ENCODE measurements at regions not wholly inside any gene's neighbourhood (a gene's known extent, or its start where the extent isn't known, plus 50 kb on each side); places are given as distances from the start of the nearest gene placed in this dataset.

DNA sequence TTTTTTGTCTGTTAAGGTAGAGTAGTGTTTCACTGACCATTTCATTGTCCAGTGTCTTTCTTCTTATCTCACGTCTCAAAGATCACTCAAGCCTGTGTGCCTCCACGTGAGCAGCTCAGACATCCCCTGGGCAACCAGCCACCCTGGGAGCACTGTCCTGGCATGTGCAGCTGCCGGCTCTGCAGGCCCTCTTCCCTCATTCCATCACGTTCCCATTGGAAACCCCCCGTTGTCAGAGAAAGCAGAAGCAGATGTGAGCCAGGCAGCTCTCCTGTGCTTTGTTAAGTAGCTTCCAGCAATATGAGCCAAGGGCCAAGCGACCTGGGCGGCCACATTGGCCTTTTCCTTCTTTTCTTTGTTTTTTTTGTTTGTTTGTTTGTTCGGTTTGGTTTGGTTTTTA, 233.2 kb upstream of the SYNDIG1 start:
- H3K27ac ChIP-seq (ENCODE audit: low read length), result no peak overlapping the region

DNA sequence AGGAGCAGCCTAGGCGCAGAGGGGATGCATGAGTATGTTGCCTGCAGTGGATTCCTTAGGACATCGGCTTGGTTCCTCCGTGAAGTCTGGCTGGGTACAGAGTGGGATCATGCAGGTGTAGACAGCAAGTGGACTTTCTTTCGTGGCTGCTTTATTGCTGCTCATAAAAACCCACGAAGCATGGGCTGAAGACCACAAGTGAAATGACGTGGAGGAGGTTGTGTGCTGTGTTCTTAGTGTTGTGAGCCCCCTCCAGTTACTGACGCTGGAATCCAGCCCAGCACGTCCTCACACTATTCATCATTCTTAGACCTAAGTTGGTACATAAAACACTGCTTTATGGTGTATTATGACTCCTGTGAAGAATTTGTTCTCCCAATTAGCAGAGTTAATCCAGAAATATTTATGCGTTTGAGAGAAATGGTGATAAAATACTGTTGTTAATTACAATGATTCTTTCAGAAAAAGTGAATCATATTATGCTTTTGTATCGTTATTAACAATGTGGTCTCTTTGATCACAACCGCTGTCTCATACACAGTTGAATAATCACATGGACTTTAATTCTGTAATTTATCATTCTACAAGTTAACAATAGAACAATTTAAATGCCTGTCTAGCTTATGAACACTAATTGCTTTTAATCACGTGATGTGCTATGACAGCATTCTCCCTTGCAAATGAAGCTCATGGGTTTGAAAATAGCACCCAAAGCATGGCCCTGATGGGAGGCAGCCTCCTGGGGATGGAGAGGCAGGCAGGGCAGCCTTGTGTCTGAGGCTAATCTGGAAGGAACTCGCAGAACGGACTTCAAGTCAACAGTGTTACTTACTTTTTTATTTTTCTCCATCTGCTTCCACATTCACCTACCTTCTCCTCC, 233.9 kb upstream of the SYNDIG1 start:
- Histone ChIP-seq H3K4me3 (ENCODE audit: low read length in 2 of 2) (no peak overlapping the region), H3K27me3 (ENCODE audit: control insufficient read depth in 1 of 2, insufficient read depth in 2 of 2, low read length in 2 of 2) (no peaks in the 10 kb centered on the region), H3K9me3 (ENCODE audit: control insufficient read depth in 2 of 2, low read length in 2 of 2) (no peaks in the 10 kb centered on the region), H3K36me3 (ENCODE audit: control insufficient read depth in 2 of 2, insufficient read depth in 2 of 2, low read length in 2 of 2) (no peaks in the 10 kb centered on the region), H3K27ac (ENCODE audit: low read length) (no peak overlapping the region), H3K4me1 (ENCODE audit: control insufficient read depth, insufficient read depth, low read length) (no peaks in the 10 kb centered on the region), H3K9ac (ENCODE audit: low read length in 2 of 2) (no peak overlapping the region)

More for the DNA sequence above, 233.2 kb upstream of the SYNDIG1 start:
- no peaks in the 10 kb centered on the region for H3K36me3 ChIP-seq (ENCODE audit: control insufficient read depth in 2 of 2, insufficient read depth in 2 of 2, low read length in 2 of 2)
- H3K27me3 ChIP-seq (ENCODE audit: control insufficient read depth in 1 of 2, insufficient read depth in 2 of 2, low read length in 2 of 2), result no peaks in the 10 kb centered on the region
- H3K9ac ChIP-seq (ENCODE audit: low read length in 2 of 2), result no peak overlapping the region
- H3K9me3 ChIP-seq (ENCODE audit: control insufficient read depth in 2 of 2, low read length in 2 of 2), result no peaks in the 10 kb centered on the region
- H3K4me1 ChIP-seq (ENCODE audit: control insufficient read depth, insufficient read depth, low read length), result no peaks in the 10 kb centered on the region
- no peak overlapping the region for H3K4me3 ChIP-seq (ENCODE audit: low read length in 2 of 2)

DNA sequence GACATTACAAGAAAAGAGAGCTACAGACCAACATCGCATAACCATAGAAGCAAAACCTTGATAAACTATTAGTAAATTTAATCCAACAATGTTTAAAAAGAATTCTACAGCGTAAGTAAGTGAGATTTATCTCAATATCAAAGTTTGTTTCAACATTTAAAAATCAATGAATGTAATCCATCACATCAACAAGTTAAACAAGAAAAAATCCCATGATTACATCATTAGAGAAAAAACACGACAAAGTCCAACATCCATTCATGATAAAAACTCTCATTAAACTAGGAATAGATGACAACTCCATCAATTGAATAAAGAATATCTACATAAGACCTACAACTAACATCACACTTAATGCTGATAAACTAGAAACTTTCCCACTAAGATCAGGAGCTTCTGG, 239.0 kb upstream of the GGTLC1 start:
- Histone ChIP-seq H3K9ac (ENCODE audit: low read length in 2 of 2) (no peak overlapping the region), H3K36me3 (ENCODE audit: control insufficient read depth in 2 of 2, insufficient read depth in 2 of 2, low read length in 2 of 2) (no peaks in the 10 kb centered on the region), H3K9me3 (ENCODE audit: control insufficient read depth in 2 of 2, low read length in 2 of 2) (no peaks in the 10 kb centered on the region), H3K4me3 (ENCODE audit: low read length in 2 of 2) (no peak overlapping the region), H3K27ac (ENCODE audit: low read length) (no peak overlapping the region), H3K4me1 (ENCODE audit: control insufficient read depth, insufficient read depth, low read length) (no peaks in the 10 kb centered on the region), H3K27me3 (ENCODE audit: control insufficient read depth in 1 of 2, insufficient read depth in 2 of 2, low read length in 2 of 2) (no peaks in the 10 kb centered on the region)

DNA sequence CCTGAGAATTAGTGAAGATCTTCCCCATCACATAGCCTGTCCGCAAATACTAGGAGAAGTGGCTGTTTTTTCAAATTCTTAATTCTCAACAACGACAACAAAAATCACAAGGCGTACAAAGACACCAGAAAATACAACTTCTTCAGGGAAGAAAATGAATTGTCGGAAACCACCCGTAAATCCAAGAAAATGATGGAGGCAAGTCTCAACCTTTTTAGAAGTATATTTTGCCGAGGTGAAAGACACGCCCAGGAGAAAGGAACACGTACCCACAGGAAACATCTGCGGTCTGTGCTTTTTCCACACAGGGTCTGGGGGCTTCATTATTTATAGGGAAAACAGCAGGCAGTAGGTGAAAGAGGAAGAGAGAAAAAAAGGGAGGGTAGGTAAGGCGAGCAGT, 223.9 kb upstream of the GGTLC1 start:
- no peaks in the 10 kb centered on the region for H3K36me3 ChIP-seq (ENCODE audit: control insufficient read depth in 2 of 2, insufficient read depth in 2 of 2, low read length in 2 of 2)
- H3K9ac ChIP-seq (ENCODE audit: low read length in 2 of 2), result no peak overlapping the region
- no peak overlapping the region for H3K27ac ChIP-seq (ENCODE audit: low read length)

DNA sequence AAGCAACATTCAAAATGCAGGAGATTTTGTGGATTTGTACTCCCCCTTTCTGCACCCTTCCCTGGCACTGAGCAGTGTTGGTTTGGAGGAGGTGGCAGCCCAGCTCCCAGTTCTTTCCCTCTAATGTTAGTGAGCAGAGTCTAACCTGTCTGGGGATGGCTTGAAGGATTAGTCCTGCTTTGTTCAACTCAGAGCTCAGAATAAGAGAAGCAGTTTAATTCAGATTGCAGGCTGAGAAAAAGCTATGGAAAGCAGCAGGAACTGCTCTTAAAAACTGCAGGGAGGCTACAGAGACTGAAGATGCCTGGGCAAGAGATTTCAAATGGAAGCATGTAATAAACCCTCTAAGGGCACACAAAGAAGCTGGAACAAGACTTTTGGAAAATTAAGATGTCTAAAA, 223.4 kb upstream of the GGTLC1 start:
- Histone ChIP-seq H3K27me3 (ENCODE audit: control insufficient read depth in 1 of 2, insufficient read depth in 2 of 2, low read length in 2 of 2) (no peaks in the 10 kb centered on the region), H3K4me1 (ENCODE audit: control insufficient read depth, insufficient read depth, low read length) (no peaks in the 10 kb centered on the region), H3K36me3 (ENCODE audit: control insufficient read depth in 2 of 2, insufficient read depth in 2 of 2, low read length in 2 of 2) (no peaks in the 10 kb centered on the region), H3K4me3 (ENCODE audit: low read length in 2 of 2) (no peak overlapping the region), H3K27ac (ENCODE audit: low read length) (no peak overlapping the region), H3K9me3 (ENCODE audit: control insufficient read depth in 2 of 2, low read length in 2 of 2) (no peaks in the 10 kb centered on the region), H3K9ac (ENCODE audit: low read length in 2 of 2) (no peak overlapping the region)

More for the DNA sequence above, 223.9 kb upstream of the GGTLC1 start:
- Histone ChIP-seq H3K4me3 (ENCODE audit: low read length in 2 of 2) (no peak overlapping the region), H3K4me1 (ENCODE audit: control insufficient read depth, insufficient read depth, low read length) (no peaks in the 10 kb centered on the region), H3K9me3 (ENCODE audit: control insufficient read depth in 2 of 2, low read length in 2 of 2) (no peaks in the 10 kb centered on the region), H3K27me3 (ENCODE audit: control insufficient read depth in 1 of 2, insufficient read depth in 2 of 2, low read length in 2 of 2) (no peaks in the 10 kb centered on the region)

DNA sequence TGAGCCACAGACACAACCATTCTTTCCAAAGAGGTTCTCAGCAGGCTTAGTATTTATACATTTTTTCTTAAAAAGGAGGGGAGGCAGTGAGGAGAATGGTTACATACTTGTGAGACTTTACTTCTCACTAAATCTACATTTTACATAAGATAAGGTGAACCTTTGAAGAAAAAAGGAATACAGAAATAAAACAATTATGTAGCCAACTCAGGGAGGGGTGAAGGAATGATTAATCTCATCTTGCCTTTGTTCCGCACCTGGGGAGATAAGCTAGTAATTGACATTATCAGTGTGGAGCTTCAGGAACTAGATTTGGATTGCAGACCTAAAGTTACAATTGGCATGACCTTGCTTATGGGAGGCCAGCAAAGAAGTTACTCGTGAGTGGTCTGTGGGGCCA, 221.8 kb upstream of the GGTLC1 start:
- H3K36me3 ChIP-seq (ENCODE audit: control insufficient read depth in 2 of 2, insufficient read depth in 2 of 2, low read length in 2 of 2), result no peaks in the 10 kb centered on the region
- H3K27ac ChIP-seq (ENCODE audit: low read length), result no peak overlapping the region
- H3K4me3 ChIP-seq (ENCODE audit: low read length in 2 of 2), result no peak overlapping the region
- H3K4me1 ChIP-seq (ENCODE audit: control insufficient read depth, insufficient read depth, low read length), result no peaks in the 10 kb centered on the region
- H3K27me3 ChIP-seq (ENCODE audit: control insufficient read depth in 1 of 2, insufficient read depth in 2 of 2, low read length in 2 of 2), result no peaks in the 10 kb centered on the region
- H3K9me3 ChIP-seq (ENCODE audit: control insufficient read depth in 2 of 2, low read length in 2 of 2), result no peaks in the 10 kb centered on the region
- H3K9ac ChIP-seq (ENCODE audit: low read length in 2 of 2), result no peak overlapping the region

DNA sequence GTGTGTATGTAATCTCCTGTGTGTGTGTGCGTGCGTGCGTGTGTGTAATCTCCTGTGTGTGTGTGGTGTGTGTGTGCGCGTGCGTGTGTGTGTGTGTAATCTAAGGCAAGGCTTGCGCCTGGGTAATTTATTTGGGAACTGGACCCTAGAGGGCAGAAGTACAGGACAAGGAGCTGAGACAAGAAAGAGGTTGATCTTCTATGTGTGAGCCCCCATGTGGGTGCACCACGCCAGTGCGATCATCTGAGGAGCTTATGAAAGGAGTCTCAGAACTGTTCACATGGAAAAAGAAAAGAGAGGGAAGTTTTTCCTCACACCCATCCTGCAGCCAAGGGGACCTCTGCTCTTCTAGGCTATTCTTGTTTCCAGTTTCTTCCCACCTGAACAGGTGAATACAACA, 220.1 kb upstream of the GGTLC1 start:
- no peaks in the 10 kb centered on the region for H3K9me3 ChIP-seq (ENCODE audit: control insufficient read depth in 2 of 2, low read length in 2 of 2)
- no peak overlapping the region for H3K4me3 ChIP-seq (ENCODE audit: low read length in 2 of 2)
- H3K4me1 ChIP-seq (ENCODE audit: control insufficient read depth, insufficient read depth, low read length), result no peaks in the 10 kb centered on the region
- H3K27me3 ChIP-seq (ENCODE audit: control insufficient read depth in 1 of 2, insufficient read depth in 2 of 2, low read length in 2 of 2), result peaks cover 0 to 3% of the 10 kb centered on the region in 2 donors
- no peaks in the 10 kb centered on the region for H3K36me3 ChIP-seq (ENCODE audit: control insufficient read depth in 2 of 2, insufficient read depth in 2 of 2, low read length in 2 of 2)
- no peak overlapping the region for H3K9ac ChIP-seq (ENCODE audit: low read length in 2 of 2)
- H3K27ac ChIP-seq (ENCODE audit: low read length), result no peak overlapping the region

DNA sequence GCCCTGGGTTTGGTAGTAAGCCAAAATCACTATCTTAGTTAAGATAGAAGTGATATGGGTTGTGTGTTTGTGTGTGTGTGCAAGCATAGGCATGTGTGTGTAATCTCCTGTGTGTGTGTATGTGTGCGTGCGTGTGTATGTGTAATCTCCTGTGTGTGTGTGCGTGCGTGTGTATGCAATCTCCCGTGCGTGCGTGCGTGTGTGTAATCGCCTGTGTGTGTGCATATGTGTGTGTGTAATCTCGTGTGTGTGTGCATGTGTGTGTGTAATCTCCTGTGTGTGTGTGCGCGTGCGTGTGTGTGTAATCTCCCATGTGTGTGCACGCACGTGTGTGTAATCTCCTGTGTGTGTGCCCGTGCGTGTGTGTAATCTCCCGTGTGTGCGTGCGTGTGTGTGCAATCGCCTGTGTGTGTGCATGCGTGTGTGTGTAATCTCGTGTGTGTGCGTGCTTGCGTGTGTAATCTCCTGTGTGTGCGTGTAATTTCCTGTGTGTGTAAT, 219.3 kb upstream of the GGTLC1 start:
- no peak overlapping the region for H3K9ac ChIP-seq (ENCODE audit: low read length in 2 of 2)
- H3K9me3 ChIP-seq (ENCODE audit: control insufficient read depth in 2 of 2, low read length in 2 of 2), result no peaks in the 10 kb centered on the region
- H3K4me1 ChIP-seq (ENCODE audit: control insufficient read depth, insufficient read depth, low read length), result no peaks in the 10 kb centered on the region
- no peaks in the 10 kb centered on the region for H3K36me3 ChIP-seq (ENCODE audit: control insufficient read depth in 2 of 2, insufficient read depth in 2 of 2, low read length in 2 of 2)
- H3K4me3 ChIP-seq (ENCODE audit: low read length in 2 of 2), result no peak overlapping the region
- peaks cover 0 to 3% of the 10 kb centered on the region in 2 donors for H3K27me3 ChIP-seq (ENCODE audit: control insufficient read depth in 1 of 2, insufficient read depth in 2 of 2, low read length in 2 of 2)
- no peak overlapping the region for H3K27ac ChIP-seq (ENCODE audit: low read length)

DNA sequence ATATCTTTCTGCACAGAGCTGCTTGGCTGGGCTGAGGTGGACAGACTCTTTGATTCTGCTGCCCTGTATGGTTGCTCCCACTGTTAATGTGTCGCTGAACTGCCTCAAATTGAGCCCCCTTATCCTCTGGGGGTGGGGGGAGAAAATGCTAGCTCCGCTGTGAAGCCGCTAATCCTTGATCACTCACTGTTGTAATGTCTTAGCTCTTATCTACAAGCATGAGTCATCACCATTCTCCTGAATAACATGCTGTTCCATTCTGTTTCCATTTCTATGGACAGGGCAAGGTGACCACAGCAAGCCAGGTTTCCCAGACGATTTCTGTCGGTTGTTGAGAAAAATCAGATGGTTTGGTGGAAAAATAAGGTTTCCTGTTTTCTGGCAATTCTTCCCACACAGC, 218.4 kb upstream of the GGTLC1 start:
- Histone ChIP-seq H3K4me1 (ENCODE audit: control insufficient read depth, insufficient read depth, low read length) (no peaks in the 10 kb centered on the region), H3K27me3 (ENCODE audit: control insufficient read depth in 1 of 2, insufficient read depth in 2 of 2, low read length in 2 of 2) (peaks cover 0 to 3% of the 10 kb centered on the region in 2 donors), H3K36me3 (ENCODE audit: control insufficient read depth in 2 of 2, insufficient read depth in 2 of 2, low read length in 2 of 2) (no peaks in the 10 kb centered on the region), H3K27ac (ENCODE audit: low read length) (no peak overlapping the region), H3K9ac (ENCODE audit: low read length in 2 of 2) (no peak overlapping the region), H3K4me3 (ENCODE audit: low read length in 2 of 2) (no peak overlapping the region), H3K9me3 (ENCODE audit: control insufficient read depth in 2 of 2, low read length in 2 of 2) (no peaks in the 10 kb centered on the region)

DNA sequence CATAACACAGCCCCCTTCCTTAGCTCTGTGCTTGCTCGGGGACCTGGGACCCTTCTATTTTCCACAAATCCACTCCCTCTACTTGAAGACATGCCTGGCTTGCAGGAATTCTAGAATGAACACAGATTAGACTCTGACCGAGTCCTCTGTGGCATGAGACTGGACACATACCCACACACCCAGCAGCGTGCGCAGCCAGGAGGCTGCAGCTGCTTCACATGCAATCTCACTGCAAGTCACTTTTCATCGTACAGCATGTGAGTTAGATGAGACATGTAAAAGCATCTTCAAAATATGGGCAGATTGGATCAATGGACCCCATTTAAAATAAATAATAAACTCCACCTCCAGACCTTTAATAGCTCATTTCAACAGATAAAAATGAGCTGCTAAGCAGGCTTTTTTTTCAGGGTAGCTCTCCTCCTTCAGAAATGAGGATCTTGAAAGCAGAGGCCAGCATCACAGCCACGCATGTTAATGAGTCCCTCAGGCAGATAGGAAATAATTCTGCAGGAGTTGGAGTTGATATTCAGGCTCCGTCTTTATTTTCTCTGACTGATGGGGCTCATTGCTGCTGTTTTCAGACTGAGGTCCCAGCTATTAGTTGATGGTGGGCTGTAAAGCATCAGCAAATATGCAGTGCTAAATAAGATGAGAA, 215.1 kb upstream of the GGTLC1 start:
- Histone ChIP-seq H3K36me3 (ENCODE audit: control insufficient read depth in 2 of 2, insufficient read depth in 2 of 2, low read length in 2 of 2) (no peaks in the 10 kb centered on the region), H3K9me3 (ENCODE audit: control insufficient read depth in 2 of 2, low read length in 2 of 2) (no peaks in the 10 kb centered on the region), H3K9ac (ENCODE audit: low read length in 2 of 2) (no peak overlapping the region), H3K4me3 (ENCODE audit: low read length in 2 of 2) (no peak overlapping the region), H3K27me3 (ENCODE audit: control insufficient read depth in 1 of 2, insufficient read depth in 2 of 2, low read length in 2 of 2) (peaks cover 0 to 5% of the 10 kb centered on the region in 2 donors), H3K27ac (ENCODE audit: low read length) (no peak overlapping the region), H3K4me1 (ENCODE audit: control insufficient read depth, insufficient read depth, low read length) (no peaks in the 10 kb centered on the region)

DNA sequence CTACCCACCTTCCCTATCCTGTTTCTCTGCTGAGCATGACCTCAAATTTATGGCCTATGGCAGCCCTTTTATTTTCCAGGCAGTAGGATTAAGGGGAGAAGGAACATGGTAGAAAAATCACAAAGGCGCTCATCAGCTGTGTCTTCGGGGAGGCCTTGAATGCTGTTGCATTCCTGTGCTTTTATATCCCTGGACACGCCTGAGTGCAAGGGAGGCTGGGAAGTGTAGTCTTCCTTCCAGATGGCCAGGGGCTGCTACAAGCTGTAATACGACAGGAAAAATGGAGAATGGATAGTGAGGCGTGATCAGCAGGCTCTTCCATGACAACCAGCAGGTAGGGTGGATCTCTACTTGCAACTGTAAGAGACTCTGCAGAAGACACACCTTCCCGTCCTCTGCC, 210.9 kb upstream of the GGTLC1 start:
- Histone ChIP-seq H3K4me3 (ENCODE audit: low read length in 2 of 2) (no peak overlapping the region), H3K36me3 (ENCODE audit: control insufficient read depth in 2 of 2, insufficient read depth in 2 of 2, low read length in 2 of 2) (no peaks in the 10 kb centered on the region), H3K9me3 (ENCODE audit: control insufficient read depth in 2 of 2, low read length in 2 of 2) (no peaks in the 10 kb centered on the region), H3K27ac (ENCODE audit: low read length) (no peak overlapping the region), H3K9ac (ENCODE audit: low read length in 2 of 2) (no peak overlapping the region), H3K27me3 (ENCODE audit: control insufficient read depth in 1 of 2, insufficient read depth in 2 of 2, low read length in 2 of 2) (peaks cover 0 to 5% of the 10 kb centered on the region in 2 donors), H3K4me1 (ENCODE audit: control insufficient read depth, insufficient read depth, low read length) (no peaks in the 10 kb centered on the region)
